ENCODE measurements at regions not wholly inside any gene's neighbourhood (a gene's known extent, or its start where the extent isn't known, plus 50 kb on each side); places are given as distances from the start of the nearest gene placed in this dataset.

DNA sequence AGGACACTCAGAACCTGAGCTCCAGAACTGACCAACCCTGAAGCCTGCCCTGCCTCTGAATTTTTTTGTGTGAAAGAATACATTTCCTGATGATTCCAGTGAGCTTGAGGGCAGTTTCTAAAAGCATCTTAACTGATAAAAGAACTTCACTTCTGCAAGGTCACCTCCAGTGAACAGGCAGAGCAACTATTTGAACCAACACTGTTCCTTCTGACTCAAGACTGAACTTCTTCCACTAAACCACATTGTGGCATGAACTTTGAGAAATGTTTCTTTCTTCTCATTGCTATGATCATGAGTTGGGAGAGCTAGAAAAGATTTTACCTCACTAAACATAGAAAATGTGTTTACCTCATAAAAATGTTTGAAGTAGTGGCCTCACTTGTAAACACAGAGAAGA lies 83.8 kb upstream of the SERTAD2 start:
- H3K4me3 ChIP-seq (ENCODE audit: low read depth, low read length), result no peak overlapping the region
- H3K4me1 ChIP-seq (ENCODE audit: control insufficient read depth, insufficient read depth, low read length), result no peaks in the 10 kb centered on the region
- H3K36me3 ChIP-seq (ENCODE audit: control insufficient read depth in 2 of 2, insufficient read depth in 1 of 2, low read length in 2 of 2), result no peaks in the 10 kb centered on the region
- ChIA-PET POLR2A (interaction anchor here (1.4 to 2.4 kb wide), 4 partner anchors 11 to 84 kb away, joined by 4 to 6 read pairs (median 5); partner anchors contain the start of gene SERTAD2), CTCF (interaction anchor here (0.9 kb wide), 1 partner anchor 130 kb away, joined by 3 read pairs; no protein-coding TSS in a partner anchor)
- TF ChIP-seq, protein P1, sequence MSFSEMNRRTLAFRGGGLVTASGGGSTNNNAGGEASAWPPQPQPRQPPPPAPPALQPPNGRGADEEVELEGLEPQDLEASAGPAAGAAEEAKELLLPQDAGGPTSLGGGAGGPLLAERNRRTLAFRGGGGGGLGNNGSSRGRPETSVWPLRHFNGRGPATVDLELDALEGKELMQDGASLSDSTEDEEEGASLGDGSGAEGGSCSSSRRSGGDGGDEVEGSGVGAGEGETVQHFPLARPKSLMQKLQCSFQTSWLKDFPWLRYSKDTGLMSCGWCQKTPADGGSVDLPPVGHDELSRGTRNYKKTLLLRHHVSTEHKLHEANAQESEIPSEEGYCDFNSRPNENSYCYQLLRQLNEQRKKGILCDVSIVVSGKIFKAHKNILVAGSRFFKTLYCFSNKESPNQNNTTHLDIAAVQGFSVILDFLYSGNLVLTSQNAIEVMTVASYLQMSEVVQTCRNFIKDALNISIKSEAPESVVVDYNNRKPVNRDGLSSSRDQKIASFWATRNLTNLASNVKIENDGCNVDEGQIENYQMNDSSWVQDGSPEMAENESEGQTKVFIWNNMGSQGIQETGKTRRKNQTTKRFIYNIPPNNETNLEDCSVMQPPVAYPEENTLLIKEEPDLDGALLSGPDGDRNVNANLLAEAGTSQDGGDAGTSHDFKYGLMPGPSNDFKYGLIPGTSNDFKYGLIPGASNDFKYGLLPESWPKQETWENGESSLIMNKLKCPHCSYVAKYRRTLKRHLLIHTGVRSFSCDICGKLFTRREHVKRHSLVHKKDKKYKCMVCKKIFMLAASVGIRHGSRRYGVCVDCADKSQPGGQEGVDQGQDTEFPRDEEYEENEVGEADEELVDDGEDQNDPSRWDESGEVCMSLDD (tag by site-specific recombination; IDR thresholded peaks at IDR 0.05), result no peak
- no peak for TF ChIP-seq ZNF292 (tag by site-specific recombination; IDR thresholded peaks at IDR 0.05; ENCODE audit: borderline replicate concordance, low read depth)
- no peak for TF ChIP-seq RBAK (tag by site-specific recombination; IDR thresholded peaks at IDR 0.05)
- no peak for TF ChIP-seq KLF9 (tag by site-specific recombination; IDR thresholded peaks at IDR 0.05; ENCODE audit: low read depth)
- no peak for TF ChIP-seq ZNF433 (tag by site-specific recombination; IDR thresholded peaks at IDR 0.05; ENCODE audit: low read depth)
- TF ChIP-seq ZNF585B (tag by site-specific recombination; IDR thresholded peaks at IDR 0.05), result no peak
- TF ChIP-seq ZNF596 (tag by site-specific recombination; IDR thresholded peaks at IDR 0.05), result no peak
- no peak for TF ChIP-seq MZF1 (tag by site-specific recombination; IDR thresholded peaks at IDR 0.05; ENCODE audit: borderline replicate concordance)
- TF ChIP-seq ZNF140 (tag by site-specific recombination; IDR thresholded peaks at IDR 0.05), result no peak
- TF ChIP-seq ZNF610 (tag by site-specific recombination; IDR thresholded peaks at IDR 0.05; ENCODE audit: borderline replicate concordance), result no peak
- TF ChIP-seq, protein P2, sequence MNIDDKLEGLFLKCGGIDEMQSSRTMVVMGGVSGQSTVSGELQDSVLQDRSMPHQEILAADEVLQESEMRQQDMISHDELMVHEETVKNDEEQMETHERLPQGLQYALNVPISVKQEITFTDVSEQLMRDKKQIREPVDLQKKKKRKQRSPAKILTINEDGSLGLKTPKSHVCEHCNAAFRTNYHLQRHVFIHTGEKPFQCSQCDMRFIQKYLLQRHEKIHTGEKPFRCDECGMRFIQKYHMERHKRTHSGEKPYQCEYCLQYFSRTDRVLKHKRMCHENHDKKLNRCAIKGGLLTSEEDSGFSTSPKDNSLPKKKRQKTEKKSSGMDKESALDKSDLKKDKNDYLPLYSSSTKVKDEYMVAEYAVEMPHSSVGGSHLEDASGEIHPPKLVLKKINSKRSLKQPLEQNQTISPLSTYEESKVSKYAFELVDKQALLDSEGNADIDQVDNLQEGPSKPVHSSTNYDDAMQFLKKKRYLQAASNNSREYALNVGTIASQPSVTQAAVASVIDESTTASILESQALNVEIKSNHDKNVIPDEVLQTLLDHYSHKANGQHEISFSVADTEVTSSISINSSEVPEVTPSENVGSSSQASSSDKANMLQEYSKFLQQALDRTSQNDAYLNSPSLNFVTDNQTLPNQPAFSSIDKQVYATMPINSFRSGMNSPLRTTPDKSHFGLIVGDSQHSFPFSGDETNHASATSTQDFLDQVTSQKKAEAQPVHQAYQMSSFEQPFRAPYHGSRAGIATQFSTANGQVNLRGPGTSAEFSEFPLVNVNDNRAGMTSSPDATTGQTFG (tag by site-specific recombination; IDR thresholded peaks at IDR 0.05; ENCODE audit: borderline replicate concordance), result no peak
- no peak overlapping the region for H3K27ac ChIP-seq (ENCODE audit: extremely low read depth, low read depth, low read length)
- H3K9me3 ChIP-seq (ENCODE audit: control insufficient read depth, insufficient read depth, low read depth, low read length), result no peaks in the 10 kb centered on the region

DNA sequence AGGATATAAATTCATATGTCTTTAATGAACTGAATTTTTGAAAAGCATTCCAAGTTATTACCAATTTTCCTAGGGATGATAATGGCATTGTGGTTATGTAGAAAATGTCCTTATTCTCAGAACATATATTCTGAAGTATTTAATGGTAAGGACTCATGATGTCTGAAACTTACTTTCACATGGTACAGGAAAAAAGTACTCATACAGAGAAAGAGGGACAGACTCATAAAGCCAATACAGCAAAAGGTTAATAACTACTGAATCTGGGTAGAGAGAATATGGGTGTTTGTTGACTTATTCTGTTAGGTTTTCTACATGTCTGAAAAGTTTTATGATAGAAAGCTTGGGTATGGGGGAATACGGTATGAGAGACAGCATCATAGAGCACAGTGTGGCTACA lies 84.3 kb upstream of the SERTAD2 start:
- no peak overlapping the region for H3K27ac ChIP-seq (ENCODE audit: extremely low read depth, low read depth, low read length)
- CTCF ChIA-PET, result interaction anchor here (0.6 to 0.9 kb wide), 2 partner anchors 129 to 218 kb away, joined by 3 to 7 read pairs; no protein-coding TSS in a partner anchor
- POLR2A ChIA-PET, result interaction anchor here (1.5 to 2.1 kb wide), 3 partner anchors 10 to 84 kb away, joined by 4 to 8 read pairs (median 5); partner anchors contain the start of gene SERTAD2
- TF ChIP-seq ZNF121 (tag by site-specific recombination; IDR thresholded peaks at IDR 0.05), result no peak
- no peak for TF ChIP-seq BCL11A (tag by site-specific recombination; IDR thresholded peaks at IDR 0.05; ENCODE audit: low read depth)
- TF ChIP-seq SALL2 (tag by site-specific recombination; IDR thresholded peaks at IDR 0.05; ENCODE audit: borderline replicate concordance), result no peak
- no peak for TF ChIP-seq ZNF146 (tag by site-specific recombination; IDR thresholded peaks at IDR 0.05)
- no peak for TF ChIP-seq ZNF837 (tag by site-specific recombination; IDR thresholded peaks at IDR 0.05)
- TF ChIP-seq GLIS2 (tag by site-specific recombination; IDR thresholded peaks at IDR 0.05), result no peak
- TF ChIP-seq ZNF324 (tag by site-specific recombination; IDR thresholded peaks at IDR 0.05), result no peak
- TF ChIP-seq, protein P3, sequence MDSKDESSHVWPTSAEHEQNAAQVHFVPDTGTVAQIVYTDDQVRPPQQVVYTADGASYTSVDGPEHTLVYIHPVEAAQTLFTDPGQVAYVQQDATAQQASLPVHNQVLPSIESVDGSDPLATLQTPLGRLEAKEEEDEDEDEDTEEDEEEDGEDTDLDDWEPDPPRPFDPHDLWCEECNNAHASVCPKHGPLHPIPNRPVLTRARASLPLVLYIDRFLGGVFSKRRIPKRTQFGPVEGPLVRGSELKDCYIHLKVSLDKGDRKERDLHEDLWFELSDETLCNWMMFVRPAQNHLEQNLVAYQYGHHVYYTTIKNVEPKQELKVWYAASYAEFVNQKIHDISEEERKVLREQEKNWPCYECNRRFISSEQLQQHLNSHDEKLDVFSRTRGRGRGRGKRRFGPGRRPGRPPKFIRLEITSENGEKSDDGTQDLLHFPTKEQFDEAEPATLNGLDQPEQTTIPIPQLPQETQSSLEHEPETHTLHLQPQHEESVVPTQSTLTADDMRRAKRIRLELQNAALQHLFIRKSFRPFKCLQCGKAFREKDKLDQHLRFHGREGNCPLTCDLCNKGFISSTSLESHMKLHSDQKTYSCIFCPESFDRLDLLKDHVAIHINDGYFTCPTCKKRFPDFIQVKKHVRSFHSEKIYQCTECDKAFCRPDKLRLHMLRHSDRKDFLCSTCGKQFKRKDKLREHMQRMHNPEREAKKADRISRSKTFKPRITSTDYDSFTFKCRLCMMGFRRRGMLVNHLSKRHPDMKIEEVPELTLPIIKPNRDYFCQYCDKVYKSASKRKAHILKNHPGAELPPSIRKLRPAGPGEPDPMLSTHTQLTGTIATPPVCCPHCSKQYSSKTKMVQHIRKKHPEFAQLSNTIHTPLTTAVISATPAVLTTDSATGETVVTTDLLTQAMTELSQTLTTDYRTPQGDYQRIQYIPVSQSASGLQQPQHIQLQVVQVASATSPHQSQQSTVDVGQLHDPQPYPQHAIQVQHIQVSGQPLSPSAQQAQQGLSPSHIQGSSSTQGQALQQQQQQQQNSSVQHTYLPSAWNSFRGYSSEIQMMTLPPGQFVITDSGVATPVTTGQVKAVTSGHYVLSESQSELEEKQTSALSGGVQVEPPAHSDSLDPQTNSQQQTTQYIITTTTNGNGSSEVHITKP (tag by site-specific recombination; IDR thresholded peaks at IDR 0.05), result no peak
- TF ChIP-seq ZNF155 (tag by site-specific recombination; IDR thresholded peaks at IDR 0.05), result no peak
- TF ChIP-seq ZNF10 (tag by site-specific recombination; IDR thresholded peaks at IDR 0.05), result no peak
- TF ChIP-seq ZNF621 (tag by site-specific recombination; IDR thresholded peaks at IDR 0.05), result no peak
- no peak for TF ChIP-seq ZBTB7A (tag by site-specific recombination; IDR thresholded peaks at IDR 0.05; ENCODE audit: low read depth)
- TF ChIP-seq EGR2 (tag by site-specific recombination; IDR thresholded peaks at IDR 0.05; ENCODE audit: low read depth), result no peak

More for the DNA sequence above, 84.3 kb upstream of the SERTAD2 start:
- Histone ChIP-seq H3K4me3 (ENCODE audit: low read depth, low read length) (no peak overlapping the region), H3K36me3 (ENCODE audit: control insufficient read depth in 2 of 2, insufficient read depth in 1 of 2, low read length in 2 of 2) (no peaks in the 10 kb centered on the region), H3K4me1 (ENCODE audit: control insufficient read depth, insufficient read depth, low read length) (no peaks in the 10 kb centered on the region), H3K9me3 (ENCODE audit: control insufficient read depth, insufficient read depth, low read depth, low read length) (no peaks in the 10 kb centered on the region)

Data from HEK293 (cell line).